K562 (cell line): ENCODE measurements at regions not wholly inside any gene's neighbourhood (a gene's known extent, or its start where the extent isn't known, plus 50 kb on each side); places are given as distances from the start of the nearest gene placed in this dataset.

Experiments used
- ATAC-seq: fragments of 200-7000 bp; cut with Tn5 transposase; 3 replicates; pipeline ENCODE4 v1.9.1; 2020; ENCODE audit warnings: moderate library complexity
- BruUV-seq: library from RNA; stranded (reverse); fragments of 400-500 nt; replicated peaks from 2 replicates; lab custom pipeline; 2021; lab: Mats Ljungman, UMichigan
- CTCF ChIA-PET: fragments of 300-600 bp; formaldehyde crosslinking; extraction: SDS; loops from one replicate; lab custom pipeline; 2021; ENCODE audit warnings: low intra/inter-chr PET ratio; lab: Yijun Ruan, JAX
- POLR2A ChIA-PET: fragments of 300-600, 350-650 bp; sonication (Branson Sonifier 250); formaldehyde crosslinking; extraction: SDS; loops from one replicate; lab custom pipeline; 2021; ENCODE audit warnings: antibody characterized with exemption, inconsistent platforms; lab: Yijun Ruan, JAX
- DNase-seq, 4 experiments: peaks; one replicate each; pipeline versions ENCODE4 v3.0.0 to v3.0.0-alpha.2; 2011 to 2018; ENCODE audit warnings: low spot score in 3 of 4, mixed read lengths in 3 of 4; ENCODE audit errors: extremely low read depth in 1 of 4
- FAIRE-seq: peaks from 2 replicates; lab custom pipeline; 2011; peaks lifted over from hg19 to GRCh38; lab: Jason Lieb, UNC
- H2AFZ ChIP-seq: 2 replicates; pipeline ENCODE4 v1.6.0; 2011; ENCODE audit warnings: low read depth, low read length, control low read depth, inconsistent platforms
- H3K27ac ChIP-seq: fragments of 200-600 bp; 3 replicates; pipeline ENCODE4 v1.8.0; 2011; ENCODE audit warnings: low read depth, mild to moderate bottlenecking, control low read depth, inconsistent platforms, low read length, moderate library complexity, mixed read lengths; ENCODE audit errors: extremely low read depth
- H3K27me3 ChIP-seq, 2 experiments: fragments of 300-600 bp in 1 of 2; 2 replicates in 1 of 2; 3 replicates in 1 of 2; pipeline versions ENCODE4 v1.6.0 to v1.8.0; 2011; ENCODE audit warnings: inconsistent platforms in 2 of 2, low read length in 2 of 2, mild to moderate bottlenecking in 1 of 2, mixed read lengths in 1 of 2, moderate library complexity in 1 of 2; ENCODE audit not compliant: control insufficient read depth in 2 of 2, insufficient read depth in 2 of 2
- H3K36me3 ChIP-seq: fragments of 300-600 bp; 3 replicates; pipeline ENCODE4 v1.8.0; 2011; ENCODE audit warnings: mild to moderate bottlenecking, low read length, inconsistent platforms; ENCODE audit not compliant: control insufficient read depth, insufficient read depth
- H3K4me1 ChIP-seq, 2 experiments: fragments of 200-600 bp in 1 of 2; replicated peaks in 1 of 2; 2 replicates in 1 of 2; 3 replicates in 1 of 2; pipeline versions ENCODE4 v1.5.1 to v1.8.0; 2011; ENCODE audit warnings: inconsistent platforms in 2 of 2, low read length in 2 of 2, mild to moderate bottlenecking in 1 of 2, mixed read lengths in 1 of 2, moderate library complexity in 1 of 2; ENCODE audit not compliant: control insufficient read depth in 2 of 2, insufficient read depth in 2 of 2
- H3K4me2 ChIP-seq: 2 replicates; pipeline ENCODE4 v1.6.1; 2011; ENCODE audit warnings: low read length, control low read depth, inconsistent platforms, mixed read lengths; ENCODE audit not compliant: insufficient read depth
- H3K4me3 ChIP-seq: fragments of 200-600 bp; sonication (generic), shearing (Covaris generic); 2 replicates; pipeline ENCODE4 v1.5.1; 2016; ENCODE audit warnings: control low read depth, inconsistent platforms
- H3K79me2 ChIP-seq: fragments of 200-600 bp; 3 replicates; pipeline ENCODE4 v1.8.0; 2011; ENCODE audit warnings: low read length, inconsistent platforms; ENCODE audit not compliant: control insufficient read depth, insufficient read depth
- H3K9ac ChIP-seq, 2 experiments: 2 replicates each; pipeline versions ENCODE4 v1.6.0 to v1.6.1; 2011; ENCODE audit warnings: low read depth in 2 of 2, low read length in 2 of 2, control low read depth in 1 of 2, inconsistent platforms in 1 of 2, mild to moderate bottlenecking in 1 of 2, mixed read lengths in 1 of 2; ENCODE audit not compliant: insufficient read depth in 1 of 2
- H3K9me1 ChIP-seq: one replicate; pipeline ENCODE4 v1.6.0; 2011; ENCODE audit warnings: inconsistent platforms, mild to moderate bottlenecking, low read length, moderate library complexity; ENCODE audit not compliant: control insufficient read depth, insufficient read depth
- H3K9me3 ChIP-seq: replicated peaks from 2 replicates; pipeline ENCODE4 v1.5.1; 2011; ENCODE audit warnings: low read depth, low read length, inconsistent platforms; ENCODE audit not compliant: control insufficient read depth, insufficient read depth
- H4K20me1 ChIP-seq: replicated peaks from 2 replicates; pipeline ENCODE4 v1.6.1; 2011; ENCODE audit warnings: low read length, inconsistent platforms, mixed read lengths; ENCODE audit not compliant: control insufficient read depth, insufficient read depth
- ATF1 ChIP-seq, 2 experiments: fragments of 450-650 bp in 1 of 2; IDR thresholded peaks; 2 replicates each; pipeline ENCODE4 v1.6.1; 2016; ENCODE audit warnings: missing compliant biosample characterization in 1 of 2, missing genetic modification characterization in 1 of 2
- ATF2 ChIP-seq: sonication (generic); formaldehyde crosslinking; IDR thresholded peaks from 2 replicates; pipeline ENCODE4 v1.8.1; 2022; ENCODE audit warnings: missing genetic modification reagents
- ATF3 ChIP-seq, 2 experiments: fragments of 450-650 bp in 1 of 2; sonication (generic) in 1 of 2; formaldehyde crosslinking in 1 of 2; IDR thresholded peaks in 1 of 2; conservative IDR thresholded peaks in 1 of 2; 2 replicates each; pipeline versions ENCODE4 v1.6.1 to v1.8.1; 2016 to 2023; ENCODE audit warnings: mild to moderate bottlenecking in 2 of 2, moderate library complexity in 2 of 2, inconsistent platforms in 1 of 2, missing genetic modification reagents in 1 of 2
- DIDO1 ChIP-seq: fragments of 450-650 bp; IDR thresholded peaks from 2 replicates; pipeline ENCODE4 v1.6.1; 2016; ENCODE audit warnings: low read depth, missing biosample characterization, missing genetic modification characterization
- LARP7 ChIP-seq: fragments of 450-650 bp; IDR thresholded peaks from 2 replicates; pipeline ENCODE4 v1.6.1; 2016
- RBM34 ChIP-seq: fragments of 200-400 bp; formaldehyde crosslinking; IDR thresholded peaks from 2 replicates; pipeline ENCODE4 v1.6.1; 2018; ENCODE audit warnings: low read length, borderline replicate concordance; ENCODE audit not compliant: insufficient read depth
- SMC3 ChIP-seq: conservative IDR thresholded peaks from 2 replicates; pipeline ENCODE4 v1.6.1; 2011; ENCODE audit warnings: low read depth, low read length, improper control_type of control experiment; ENCODE audit not compliant: insufficient read depth
- TAF1 ChIP-seq: IDR thresholded peaks from 2 replicates; pipeline ENCODE4 v1.6.1; 2011; ENCODE audit warnings: mild to moderate bottlenecking, low read length, moderate library complexity; ENCODE audit not compliant: insufficient read depth, control insufficient read depth, severe bottlenecking; ENCODE audit errors: extremely low read depth
- whole genome bisulfite sequencing: fragments of 100-300 bp; shearing (Covaris generic); methylation state at CpG from one replicate; pipeline ENCODE4 v1.1.6; 2016; ENCODE audit warnings: low coverage, mixed read lengths; ENCODE audit not compliant: insufficient coverage; ENCODE audit errors: missing lambda C conversion rate; 5-methylcytosine and 5-hydroxymethylcytosine counted together
- in situ Hi-C: fragments of 300-500 bp; cut with MboI; formaldehyde crosslinking; loops from 4 replicates; pipeline ENCODE4 v1.15.0; 2018; ENCODE audit warnings: inconsistent platforms, mixed read lengths
- intact Hi-C: fragments of 100-400 bp; cut with micrococcal nuclease; formaldehyde crosslinking; loops from 2 replicates; pipeline ENCODE4 v1.14.2; 2022
- TF ChIP-seq, protein P1 (sequence below): fragments of 450-650 bp; IDR thresholded peaks from 2 replicates; pipeline ENCODE4 v1.6.1; 2016; ENCODE audit warnings: mild to moderate bottlenecking, moderate library complexity

DNA sequence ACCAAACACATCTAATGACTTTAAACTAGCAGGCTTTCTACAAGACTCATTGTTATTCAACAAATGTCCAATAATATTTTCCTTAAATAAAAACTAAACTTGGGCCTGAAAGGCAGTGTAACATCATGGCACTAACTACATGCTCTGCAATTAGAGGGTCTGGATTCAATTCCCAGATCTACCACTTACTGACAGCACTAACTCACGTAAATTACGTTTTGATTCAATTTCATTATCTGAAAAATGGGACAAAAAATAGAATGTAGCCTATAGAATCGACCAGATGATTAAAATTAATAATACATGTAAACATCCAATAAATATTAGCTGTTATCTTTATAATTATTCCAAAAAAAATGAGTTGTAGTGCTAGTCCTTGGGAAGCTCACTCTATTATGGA is 98.0 kb upstream of the DDX18 start:
- Histone ChIP-seq H2AFZ (no peak overlapping the region), H3K4me2 (no peak overlapping the region), H3K79me2 (no peaks in the 10 kb centered on the region), H3K4me1 (no peaks in the 10 kb centered on the region), H3K36me3 (no peaks in the 10 kb centered on the region), H3K27me3 (no peaks in the 10 kb centered on the region), H4K20me1 (no peaks in the 10 kb centered on the region), H3K27ac (no peak overlapping the region), H3K9me3 (no peaks in the 10 kb centered on the region), H3K9me1 (no peaks in the 10 kb centered on the region), H3K4me3 (no peak overlapping the region), H3K9ac (no peak overlapping the region)
- ATAC-seq (no peak), DNase-seq (no peak), FAIRE-seq (no peak)
- intact Hi-C loops: no loop called here
- in situ Hi-C loops: no loop called here
- ChIA-PET POLR2A (no interaction called here), CTCF (no interaction called here)
- BruUV-seq: no TSS peak
- 5% methylated on average over 3 of the region's 3 CpGs for WGBS
- TF ChIP-seq SMC3: no peak
- no peak for TF ChIP-seq RBM34
- no peak for TF ChIP-seq ATF3 (IDR thresholded peaks at IDR 0.05)
- no peak for TF ChIP-seq ATF3 (CRISPR knock-in tag; conservative IDR thresholded peaks at IDR 0.05)
- TF ChIP-seq ATF1 (CRISPR knock-in tag; IDR thresholded peaks at IDR 0.05): no peak
- no peak for TF ChIP-seq ATF1 (tag; IDR thresholded peaks at IDR 0.05)
- no peak for TF ChIP-seq ATF2 (CRISPR knock-in tag)
- no peak for TF ChIP-seq LARP7
- TF ChIP-seq TAF1: no peak
- TF ChIP-seq, protein P1, sequence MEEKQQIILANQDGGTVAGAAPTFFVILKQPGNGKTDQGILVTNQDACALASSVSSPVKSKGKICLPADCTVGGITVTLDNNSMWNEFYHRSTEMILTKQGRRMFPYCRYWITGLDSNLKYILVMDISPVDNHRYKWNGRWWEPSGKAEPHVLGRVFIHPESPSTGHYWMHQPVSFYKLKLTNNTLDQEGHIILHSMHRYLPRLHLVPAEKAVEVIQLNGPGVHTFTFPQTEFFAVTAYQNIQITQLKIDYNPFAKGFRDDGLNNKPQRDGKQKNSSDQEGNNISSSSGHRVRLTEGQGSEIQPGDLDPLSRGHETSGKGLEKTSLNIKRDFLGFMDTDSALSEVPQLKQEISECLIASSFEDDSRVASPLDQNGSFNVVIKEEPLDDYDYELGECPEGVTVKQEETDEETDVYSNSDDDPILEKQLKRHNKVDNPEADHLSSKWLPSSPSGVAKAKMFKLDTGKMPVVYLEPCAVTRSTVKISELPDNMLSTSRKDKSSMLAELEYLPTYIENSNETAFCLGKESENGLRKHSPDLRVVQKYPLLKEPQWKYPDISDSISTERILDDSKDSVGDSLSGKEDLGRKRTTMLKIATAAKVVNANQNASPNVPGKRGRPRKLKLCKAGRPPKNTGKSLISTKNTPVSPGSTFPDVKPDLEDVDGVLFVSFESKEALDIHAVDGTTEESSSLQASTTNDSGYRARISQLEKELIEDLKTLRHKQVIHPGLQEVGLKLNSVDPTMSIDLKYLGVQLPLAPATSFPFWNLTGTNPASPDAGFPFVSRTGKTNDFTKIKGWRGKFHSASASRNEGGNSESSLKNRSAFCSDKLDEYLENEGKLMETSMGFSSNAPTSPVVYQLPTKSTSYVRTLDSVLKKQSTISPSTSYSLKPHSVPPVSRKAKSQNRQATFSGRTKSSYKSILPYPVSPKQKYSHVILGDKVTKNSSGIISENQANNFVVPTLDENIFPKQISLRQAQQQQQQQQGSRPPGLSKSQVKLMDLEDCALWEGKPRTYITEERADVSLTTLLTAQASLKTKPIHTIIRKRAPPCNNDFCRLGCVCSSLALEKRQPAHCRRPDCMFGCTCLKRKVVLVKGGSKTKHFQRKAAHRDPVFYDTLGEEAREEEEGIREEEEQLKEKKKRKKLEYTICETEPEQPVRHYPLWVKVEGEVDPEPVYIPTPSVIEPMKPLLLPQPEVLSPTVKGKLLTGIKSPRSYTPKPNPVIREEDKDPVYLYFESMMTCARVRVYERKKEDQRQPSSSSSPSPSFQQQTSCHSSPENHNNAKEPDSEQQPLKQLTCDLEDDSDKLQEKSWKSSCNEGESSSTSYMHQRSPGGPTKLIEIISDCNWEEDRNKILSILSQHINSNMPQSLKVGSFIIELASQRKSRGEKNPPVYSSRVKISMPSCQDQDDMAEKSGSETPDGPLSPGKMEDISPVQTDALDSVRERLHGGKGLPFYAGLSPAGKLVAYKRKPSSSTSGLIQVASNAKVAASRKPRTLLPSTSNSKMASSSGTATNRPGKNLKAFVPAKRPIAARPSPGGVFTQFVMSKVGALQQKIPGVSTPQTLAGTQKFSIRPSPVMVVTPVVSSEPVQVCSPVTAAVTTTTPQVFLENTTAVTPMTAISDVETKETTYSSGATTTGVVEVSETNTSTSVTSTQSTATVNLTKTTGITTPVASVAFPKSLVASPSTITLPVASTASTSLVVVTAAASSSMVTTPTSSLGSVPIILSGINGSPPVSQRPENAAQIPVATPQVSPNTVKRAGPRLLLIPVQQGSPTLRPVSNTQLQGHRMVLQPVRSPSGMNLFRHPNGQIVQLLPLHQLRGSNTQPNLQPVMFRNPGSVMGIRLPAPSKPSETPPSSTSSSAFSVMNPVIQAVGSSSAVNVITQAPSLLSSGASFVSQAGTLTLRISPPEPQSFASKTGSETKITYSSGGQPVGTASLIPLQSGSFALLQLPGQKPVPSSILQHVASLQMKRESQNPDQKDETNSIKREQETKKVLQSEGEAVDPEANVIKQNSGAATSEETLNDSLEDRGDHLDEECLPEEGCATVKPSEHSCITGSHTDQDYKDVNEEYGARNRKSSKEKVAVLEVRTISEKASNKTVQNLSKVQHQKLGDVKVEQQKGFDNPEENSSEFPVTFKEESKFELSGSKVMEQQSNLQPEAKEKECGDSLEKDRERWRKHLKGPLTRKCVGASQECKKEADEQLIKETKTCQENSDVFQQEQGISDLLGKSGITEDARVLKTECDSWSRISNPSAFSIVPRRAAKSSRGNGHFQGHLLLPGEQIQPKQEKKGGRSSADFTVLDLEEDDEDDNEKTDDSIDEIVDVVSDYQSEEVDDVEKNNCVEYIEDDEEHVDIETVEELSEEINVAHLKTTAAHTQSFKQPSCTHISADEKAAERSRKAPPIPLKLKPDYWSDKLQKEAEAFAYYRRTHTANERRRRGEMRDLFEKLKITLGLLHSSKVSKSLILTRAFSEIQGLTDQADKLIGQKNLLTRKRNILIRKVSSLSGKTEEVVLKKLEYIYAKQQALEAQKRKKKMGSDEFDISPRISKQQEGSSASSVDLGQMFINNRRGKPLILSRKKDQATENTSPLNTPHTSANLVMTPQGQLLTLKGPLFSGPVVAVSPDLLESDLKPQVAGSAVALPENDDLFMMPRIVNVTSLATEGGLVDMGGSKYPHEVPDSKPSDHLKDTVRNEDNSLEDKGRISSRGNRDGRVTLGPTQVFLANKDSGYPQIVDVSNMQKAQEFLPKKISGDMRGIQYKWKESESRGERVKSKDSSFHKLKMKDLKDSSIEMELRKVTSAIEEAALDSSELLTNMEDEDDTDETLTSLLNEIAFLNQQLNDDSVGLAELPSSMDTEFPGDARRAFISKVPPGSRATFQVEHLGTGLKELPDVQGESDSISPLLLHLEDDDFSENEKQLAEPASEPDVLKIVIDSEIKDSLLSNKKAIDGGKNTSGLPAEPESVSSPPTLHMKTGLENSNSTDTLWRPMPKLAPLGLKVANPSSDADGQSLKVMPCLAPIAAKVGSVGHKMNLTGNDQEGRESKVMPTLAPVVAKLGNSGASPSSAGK: no peak
- TF ChIP-seq DIDO1: no peak
